Tibial nerve (tissue), 4 donors: ENCODE measurements at regions not wholly inside any gene's neighbourhood (a gene's known extent, or its start where the extent isn't known, plus 50 kb on each side); places are given as distances from the start of the nearest gene placed in this dataset.

Source experiments
- DNase-seq, 2 donors: peaks; one replicate each; pipeline ENCODE4 v3.0.0-alpha.2; 2019; ENCODE audit warnings: low spot score in 2 of 2
- H3K27ac ChIP-seq, 4 donors: fragments of 200-600 bp; sonication (generic) in 3 of 4; one replicate each; pipeline ENCODE4 v1.5.1; 2017 to 2019; ENCODE audit warnings: mild to moderate bottlenecking in 1 of 4
- H3K27me3 ChIP-seq, 2 donors: fragments of 200-600 bp; sonication (generic) in 1 of 2; one replicate each; pipeline versions ENCODE4 v1.5.1 to v1.6.0; 2017 to 2019
- H3K36me3 ChIP-seq, 3 donors: fragments of 200-600 bp; sonication (generic); one replicate each; pipeline ENCODE4 v1.5.1; 2018 to 2019
- H3K4me1 ChIP-seq, 4 donors: fragments of 200-600 bp; sonication (generic) in 3 of 4; one replicate each; pipeline ENCODE4 v1.5.1; 2017 to 2019
- H3K4me3 ChIP-seq, 4 donors: fragments of 200-600 bp; sonication (generic) in 3 of 4; one replicate each; pipeline ENCODE4 v1.5.1; 2017 to 2019; ENCODE audit warnings: mild to moderate bottlenecking in 1 of 4, moderate library complexity in 1 of 4
- H3K9me3 ChIP-seq, 4 donors: fragments of 200-600 bp; sonication (generic) in 3 of 4; one replicate each; pipeline ENCODE4 v1.5.1; 2017 to 2019
- CTCF ChIP-seq, 5 experiments: fragments of 200-600 bp in 3 of 5; fragments of 450-650 bp in 2 of 5; sonication (generic) in 3 of 5; IDR thresholded peaks; one replicate each; pipeline ENCODE4 v1.5.1; 2016 to 2019; ENCODE audit warnings: antibody characterized with exemption in 5 of 5, mild to moderate bottlenecking in 3 of 5, moderate library complexity in 2 of 5
- EP300 ChIP-seq, 2 donors: sonication (generic); formaldehyde crosslinking; IDR thresholded peaks; one replicate each; pipeline ENCODE4 v1.6.1; 2017; ENCODE audit warnings: antibody characterized with exemption in 2 of 2, mild to moderate bottlenecking in 1 of 2
- POLR2A ChIP-seq, 2 donors: fragments of 450-650 bp; IDR thresholded peaks; one replicate each; pipeline ENCODE4 v1.6.1; 2017; ENCODE audit warnings: antibody characterized with exemption in 2 of 2, mild to moderate bottlenecking in 2 of 2, moderate library complexity in 2 of 2
- WGBS, 2 donors: methylation state at CpG; one replicate each; pipeline ENCODE4 v1.1.5; 2018; 5-methylcytosine and 5-hydroxymethylcytosine counted together

- no peak overlapping the region for H3K4me3 ChIP-seq
- TF ChIP-seq POLR2A (IDR thresholded peaks at IDR 0.05) (no peak), CTCF (IDR thresholded peaks at IDR 0.05) (no peak), EP300 (IDR thresholded peaks at IDR 0.05) (no peak)
- H3K4me1 ChIP-seq, result no peaks in the 10 kb centered on the region
- H3K27me3 ChIP-seq, result no peaks in the 10 kb centered on the region
- no peaks in the 10 kb centered on the region for H3K36me3 ChIP-seq
- H3K9me3 ChIP-seq, result no peaks in the 10 kb centered on the region
- no peak for DNase-seq
- 85 to 86% methylated on average over 4 of the region's 4 CpGs for WGBS, 2 donors
- H3K27ac ChIP-seq, result no peak overlapping the region
Observed at GRCh38 chr6:112663698-112664097, 316.6 kb downstream of the RFPL4B start.

- Histone ChIP-seq H3K27ac (no peak overlapping the region), H3K9me3 (no peaks in the 10 kb centered on the region), H3K36me3 (no peaks in the 10 kb centered on the region), H3K4me1 (no peaks in the 10 kb centered on the region), H3K4me3 (no peak overlapping the region), H3K27me3 (no peaks in the 10 kb centered on the region)
- 80 to 85% methylated on average over 2 of the region's 2 CpGs for WGBS, 2 donors
- TF ChIP-seq CTCF (IDR thresholded peaks at IDR 0.05), result no peak
- no peak for DNase-seq
Observed at GRCh38 chr6:112665114-112665513, 318.0 kb downstream of the RFPL4B start.

- 93 to 97% methylated on average over 1 of the region's 1 CpG for WGBS, 2 donors
- Histone ChIP-seq H3K4me1 (no peaks in the 10 kb centered on the region), H3K36me3 (no peaks in the 10 kb centered on the region), H3K9me3 (no peaks in the 10 kb centered on the region), H3K4me3 (no peak overlapping the region), H3K27me3 (no peaks in the 10 kb centered on the region), H3K27ac (no peak overlapping the region)
- DNase-seq, result no peak
- TF ChIP-seq EP300 (IDR thresholded peaks at IDR 0.05), result no peak
- no peak for TF ChIP-seq POLR2A (IDR thresholded peaks at IDR 0.05)
- no peak for TF ChIP-seq CTCF (IDR thresholded peaks at IDR 0.05)
Observed at GRCh38 chr6:112665815-112666214, 318.7 kb downstream of the RFPL4B start.

GRCh38 chr6:112667427-112667826, 320.3 kb downstream of the RFPL4B start:
- Histone ChIP-seq H3K27ac (no peak overlapping the region), H3K36me3 (no peaks in the 10 kb centered on the region), H3K4me3 (no peak overlapping the region), H3K27me3 (no peaks in the 10 kb centered on the region), H3K4me1 (no peaks in the 10 kb centered on the region), H3K9me3 (no peaks in the 10 kb centered on the region)
- DNase-seq, result no peak
- no peak for TF ChIP-seq EP300 (IDR thresholded peaks at IDR 0.05)
- TF ChIP-seq CTCF (IDR thresholded peaks at IDR 0.05), result no peak
- TF ChIP-seq POLR2A (IDR thresholded peaks at IDR 0.05), result no peak

- Histone ChIP-seq H3K4me1 (no peaks in the 10 kb centered on the region), H3K36me3 (no peaks in the 10 kb centered on the region), H3K27me3 (no peaks in the 10 kb centered on the region), H3K4me3 (no peak overlapping the region), H3K27ac (no peak overlapping the region), H3K9me3 (no peaks in the 10 kb centered on the region)
- no peak for DNase-seq
- TF ChIP-seq POLR2A (IDR thresholded peaks at IDR 0.05), result no peak
- no peak for TF ChIP-seq EP300 (IDR thresholded peaks at IDR 0.05)
- no peak for TF ChIP-seq CTCF (IDR thresholded peaks at IDR 0.05)
Observed at GRCh38 chr6:112680091-112680490, 333.0 kb downstream of the RFPL4B start.
